ENCODE measurements at regions not wholly inside any gene's neighbourhood (a gene's known extent, or its start where the extent isn't known, plus 50 kb on each side); places are given as distances from the start of the nearest gene placed in this dataset.
"Not testable (repeated sequence)": the region's sequence is repeated elsewhere in the genome, so short reads cannot be mapped to it uniquely, and the experiment has no call there.

DNA sequence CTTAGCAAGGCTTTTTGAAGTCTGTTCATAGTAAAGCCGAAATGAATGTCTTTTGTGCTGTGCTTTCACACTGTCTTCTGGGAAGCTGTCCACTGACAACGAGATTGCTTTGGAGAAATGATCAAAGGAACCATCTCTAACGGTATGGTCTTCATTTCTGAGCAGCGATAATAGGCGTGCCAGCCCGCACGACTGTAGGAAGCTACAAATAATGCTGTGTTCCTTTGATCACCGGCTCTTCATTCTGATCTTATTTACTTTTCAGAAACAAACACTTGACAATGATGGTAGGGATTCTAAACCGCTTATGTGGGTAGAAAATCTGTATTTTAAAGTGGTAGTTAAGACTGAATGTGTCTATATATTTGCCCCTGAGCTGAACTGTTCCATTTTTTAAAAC lies 306.6 kb upstream of the EXOC2 start:
- DNase-seq (ENCODE audit: extremely low read depth in 1 of 11, low read depth in 9 of 11, low spot score in 4 of 11), result no peak

GRCh38 chr6:998551-998950 lies 305.6 kb upstream of the EXOC2 start:
- no peak for DNase-seq (ENCODE audit: extremely low read depth in 1 of 11, low read depth in 9 of 11, low spot score in 4 of 11)

- DNase-seq (ENCODE audit: extremely low read depth in 1 of 11, low read depth in 9 of 11, low spot score in 4 of 11), result no peak
These were observed 303.4 kb upstream of the EXOC2 start for GRCh38 chr6:996271-996852.

- DNase-seq (ENCODE audit: extremely low read depth in 1 of 11, low read depth in 9 of 11, low spot score in 4 of 11), result no peak
These were observed 298.3 kb upstream of the EXOC2 start for GRCh38 chr6:991192-991591.

DNA sequence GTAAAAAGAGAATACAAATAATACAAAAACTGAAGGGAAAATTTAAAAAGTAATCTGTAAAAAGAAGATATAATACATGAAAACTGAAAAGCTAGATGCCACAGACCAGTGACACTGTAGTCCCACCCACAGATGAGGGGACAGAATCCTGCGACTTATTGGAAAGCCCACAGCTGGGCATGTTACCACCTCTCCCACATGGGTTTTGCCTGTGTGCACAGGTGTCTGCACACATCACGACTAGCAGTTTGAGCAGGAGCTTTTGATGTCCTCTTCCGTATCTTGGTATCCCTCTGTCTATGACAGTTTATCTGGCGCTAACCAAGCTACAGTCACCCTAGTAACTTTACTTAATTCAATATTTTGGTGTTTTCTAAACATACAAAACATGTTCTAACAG lies 291.1 kb upstream of the EXOC2 start:
- no peak for DNase-seq (ENCODE audit: extremely low read depth in 1 of 11, low read depth in 9 of 11, low spot score in 4 of 11)

DNA sequence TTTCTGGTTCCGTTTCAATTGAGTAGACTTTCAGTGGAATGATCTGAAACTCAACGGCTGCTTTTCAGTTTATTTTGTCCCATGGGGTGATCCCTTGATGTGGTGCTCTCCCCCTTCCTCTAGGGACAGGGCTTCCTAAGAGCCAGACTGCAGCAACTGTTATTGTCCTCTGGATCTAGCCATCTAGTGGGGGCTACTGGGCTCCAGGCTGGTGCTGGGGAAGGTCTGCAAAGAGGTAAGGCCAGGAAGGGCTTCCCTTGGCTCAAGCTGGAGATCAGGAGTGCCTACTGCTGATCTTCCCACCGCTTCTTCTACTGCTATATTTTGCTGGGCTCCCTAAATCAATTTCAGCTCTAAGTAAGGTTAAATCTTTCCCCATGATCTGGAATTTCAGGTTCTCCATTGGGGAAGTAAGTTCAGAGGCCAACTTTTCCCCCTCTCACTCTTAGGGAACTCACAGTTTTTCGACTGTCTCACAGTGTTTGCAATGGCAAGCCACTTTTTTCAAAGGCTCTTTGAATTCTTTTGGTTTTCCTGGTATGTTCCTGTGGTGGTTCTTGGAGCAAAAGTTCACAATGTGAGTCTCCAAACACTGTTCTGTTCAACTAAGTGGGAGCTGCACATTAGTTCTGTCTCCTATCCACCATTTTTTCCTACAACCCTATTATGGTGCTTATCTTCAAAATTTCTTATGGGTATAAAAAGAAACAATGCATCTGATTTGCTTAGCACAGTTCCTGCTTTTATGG lies 286.2 kb upstream of the EXOC2 start:
- DNase-seq (ENCODE audit: extremely low read depth in 1 of 11, low read depth in 9 of 11, low spot score in 4 of 11), result no peak

- not testable (repeated sequence) for DNase-seq (ENCODE audit: extremely low read depth in 1 of 11, low read depth in 9 of 11, low spot score in 4 of 11)
These were observed 284.3 kb upstream of the EXOC2 start for GRCh38 chr6:977226-977625.

- DNase-seq (ENCODE audit: extremely low read depth in 1 of 11, low read depth in 9 of 11, low spot score in 4 of 11), result no peak
These were observed 279.2 kb upstream of the EXOC2 start for GRCh38 chr6:971981-972640.

DNA sequence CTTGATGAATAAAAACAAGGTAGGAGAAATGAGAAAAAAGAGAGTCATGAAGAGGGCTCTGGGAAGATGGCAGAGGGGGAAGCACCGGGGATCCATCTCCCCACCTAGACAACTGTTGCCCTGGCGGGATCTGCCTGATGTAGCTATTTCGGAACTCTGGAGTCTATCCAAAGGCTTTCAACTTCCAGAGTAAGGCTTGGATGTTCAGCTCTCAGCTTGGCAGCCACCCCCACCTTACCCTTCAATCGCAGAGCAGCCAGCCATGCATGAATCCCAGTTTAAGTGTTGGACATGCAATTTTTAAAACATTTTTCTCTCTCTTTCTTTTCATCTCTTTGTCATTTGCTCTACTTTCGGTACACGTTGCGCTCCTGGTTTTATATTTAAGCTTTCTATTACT lies 275.9 kb upstream of the EXOC2 start:
- no peak for DNase-seq (ENCODE audit: extremely low read depth in 1 of 11, low read depth in 9 of 11, low spot score in 4 of 11)

GRCh38 chr6:967701-968100 lies 274.8 kb upstream of the EXOC2 start:
- DNase-seq (ENCODE audit: extremely low read depth in 1 of 11, low read depth in 9 of 11, low spot score in 4 of 11), result peak in 1 of 11 donors; percentile 24

GRCh38 chr6:965343-965742 lies 272.4 kb upstream of the EXOC2 start:
- no peak for DNase-seq (ENCODE audit: extremely low read depth in 1 of 11, low read depth in 9 of 11, low spot score in 4 of 11)

DNA sequence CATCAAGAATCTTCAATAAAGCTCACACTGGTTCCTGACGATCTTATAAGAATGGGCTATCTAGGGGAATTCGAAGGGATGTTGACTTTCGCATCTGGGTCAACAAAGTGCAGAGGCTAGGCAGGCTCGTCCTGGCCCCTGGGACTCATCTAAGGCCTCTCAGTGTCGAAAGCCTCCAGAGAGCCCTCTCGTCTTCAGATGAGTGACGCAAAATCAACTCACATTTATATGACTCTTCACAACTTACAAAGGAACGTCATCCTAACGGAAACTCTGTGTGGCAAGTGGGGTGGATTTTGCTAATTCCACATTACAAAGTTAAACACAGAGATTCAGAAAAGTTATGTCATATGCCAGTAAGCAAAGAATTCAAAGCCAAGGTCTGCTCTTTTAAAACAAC lies 270.5 kb upstream of the EXOC2 start:
- DNase-seq (ENCODE audit: extremely low read depth in 1 of 11, low read depth in 9 of 11, low spot score in 4 of 11), result no peak

DNA sequence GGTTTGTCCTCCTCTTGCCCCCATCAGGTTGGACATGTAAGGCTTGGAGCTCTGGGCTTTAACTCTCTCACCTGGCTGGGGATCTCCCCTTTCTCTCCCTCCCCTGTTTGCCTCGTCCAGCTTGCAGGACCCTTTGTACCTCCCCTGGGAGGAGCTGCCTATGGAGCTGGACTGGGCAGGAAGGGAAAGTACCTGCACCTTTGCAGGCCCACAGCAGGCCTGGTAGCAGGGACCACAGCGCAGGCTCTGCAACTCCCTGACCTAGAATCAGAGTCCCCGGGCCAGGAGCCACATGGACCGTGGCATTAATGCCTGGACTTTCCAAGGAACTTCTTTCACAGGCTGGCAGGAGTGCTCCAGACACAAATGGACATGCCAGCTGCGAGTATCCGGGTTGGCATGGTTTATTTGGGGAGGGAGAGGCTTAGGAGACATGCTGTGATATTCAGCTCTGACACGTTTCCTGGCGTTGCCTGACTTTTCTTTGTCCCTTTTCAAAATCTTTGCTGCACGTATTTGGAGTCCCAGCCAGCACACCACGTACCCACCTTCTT lies 268.5 kb upstream of the EXOC2 start:
- no peak for DNase-seq (ENCODE audit: extremely low read depth in 1 of 11, low read depth in 9 of 11, low spot score in 4 of 11)

GRCh38 chr6:960356-960755 lies 267.4 kb upstream of the EXOC2 start:
- DNase-seq (ENCODE audit: extremely low read depth in 1 of 11, low read depth in 9 of 11, low spot score in 4 of 11), result no peak

DNA sequence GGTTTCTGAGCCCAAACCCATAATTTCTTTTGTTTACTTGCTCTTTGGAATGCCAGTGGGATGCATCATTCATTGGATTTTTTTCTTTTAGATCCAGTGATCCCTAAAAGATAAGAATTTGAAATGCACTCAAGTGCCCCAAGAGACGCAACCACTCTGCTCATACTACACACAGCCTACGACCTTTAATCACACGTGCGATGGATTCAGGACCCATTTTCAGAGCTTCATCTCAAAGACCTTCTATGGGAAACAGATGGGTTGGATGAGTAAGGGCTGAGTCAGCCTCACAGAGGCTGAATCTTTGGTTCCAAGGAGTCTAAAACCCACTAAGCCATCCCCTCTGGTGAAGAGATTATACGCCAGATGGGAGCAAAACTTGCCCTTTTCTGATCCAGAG lies 265.5 kb upstream of the EXOC2 start:
- DNase-seq (ENCODE audit: extremely low read depth in 1 of 11, low read depth in 9 of 11, low spot score in 4 of 11), result no peak

- no peak for DNase-seq (ENCODE audit: extremely low read depth in 1 of 11, low read depth in 9 of 11, low spot score in 4 of 11)
These were observed 258.7 kb upstream of the EXOC2 start for GRCh38 chr6:951399-952181.

- no peak for DNase-seq (ENCODE audit: extremely low read depth in 1 of 11, low read depth in 9 of 11, low spot score in 4 of 11)
These were observed 254.4 kb upstream of the EXOC2 start for GRCh38 chr6:947235-947934.

DNA sequence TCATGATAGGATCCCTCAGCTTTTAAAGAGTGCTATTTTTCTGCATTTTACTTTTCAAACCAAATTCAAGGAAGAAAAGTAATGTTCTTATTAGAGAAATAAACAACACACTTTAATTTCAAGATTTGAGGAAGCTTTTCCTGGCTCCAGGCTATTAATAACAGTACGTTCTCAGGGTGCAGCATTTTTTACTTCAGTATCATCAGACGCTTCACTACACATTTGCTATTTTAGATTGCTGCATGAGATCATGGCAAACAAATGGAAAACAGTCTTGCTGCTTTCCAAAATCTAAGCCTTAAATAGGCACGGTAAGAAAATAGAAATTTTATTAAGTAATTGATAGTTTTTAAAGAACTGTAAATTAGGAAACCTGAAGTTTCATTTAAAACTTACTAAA lies 253.6 kb upstream of the EXOC2 start:
- no peak for DNase-seq (ENCODE audit: extremely low read depth in 1 of 11, low read depth in 9 of 11, low spot score in 4 of 11)

All from renal cortex interstitium (tissue), 11 donors.